SU-DHL-6 (cell line): ENCODE measurements at regions not wholly inside any gene's neighbourhood (a gene's known extent, or its start where the extent isn't known, plus 50 kb on each side); places are given as distances from the start of the nearest gene placed in this dataset.

Experiments
- CTCF ChIP-seq: fragments of 200-600 bp; sonication (generic); IDR thresholded peaks from one replicate; pipeline ENCODE4 v1.5.1; 2017; ENCODE audit warnings: antibody characterized with exemption, mild to moderate bottlenecking, low read length, moderate library complexity; ENCODE audit not compliant: insufficient read depth, poor library complexity, severe bottlenecking
- EZH2phosphoT487 ChIP-seq: fragments of 200-600 bp; sonication (generic), shearing (Covaris generic); conservative IDR thresholded peaks from 2 replicates; pipeline ENCODE4 v1.6.1; 2018; ENCODE audit warnings: mild to moderate bottlenecking, antibody characterized with exemption, low read length, moderate library complexity, mixed read lengths

- no peak for TF ChIP-seq CTCF
- TF ChIP-seq EZH2phosphoT487, result no peak
Observed at GRCh38 chr5:33232731-33233505, 207.8 kb upstream of the TARS1 start.
